ENCODE measurements at regions not wholly inside any gene's neighbourhood (a gene's known extent, or its start where the extent isn't known, plus 50 kb on each side); places are given as distances from the start of the nearest gene placed in this dataset.

DNA sequence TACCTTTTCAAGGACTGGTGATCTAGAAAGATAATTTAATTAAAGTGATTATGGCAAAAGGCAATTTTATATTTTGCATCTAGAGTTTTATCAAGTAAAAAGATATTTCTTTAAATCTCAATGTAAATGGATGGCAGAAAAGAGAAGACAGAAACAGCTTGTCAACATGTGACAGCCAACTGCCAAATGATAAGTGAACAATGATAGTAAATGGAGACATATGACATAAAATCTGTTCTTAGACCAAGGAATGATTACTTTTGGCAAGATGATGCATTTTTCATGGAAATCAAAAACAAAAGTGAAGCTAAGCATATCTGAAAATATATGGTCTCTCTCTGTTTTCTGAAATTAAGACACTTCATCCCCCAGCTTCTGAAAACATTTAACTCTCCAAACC lies 1730.7 kb upstream of the FLRT2 start:
- DNase-seq = no peak

DNA sequence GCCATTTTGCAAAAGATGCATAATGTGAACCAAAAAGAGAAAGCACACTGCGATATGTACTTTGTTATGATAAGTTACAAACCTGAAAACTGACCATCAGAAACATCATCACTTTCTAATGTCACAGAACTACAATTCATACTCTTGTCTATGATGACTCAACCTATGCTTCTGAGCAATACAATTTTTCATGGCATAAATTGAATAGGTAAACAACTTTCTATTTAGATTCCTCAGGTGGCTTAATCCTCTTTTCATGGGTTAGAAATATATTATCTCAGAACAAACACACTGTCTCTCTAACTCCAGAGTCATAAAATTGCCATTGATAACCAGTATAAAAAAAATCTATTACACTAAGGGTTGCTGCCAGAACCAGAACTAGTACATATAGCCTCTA lies 1715.0 kb upstream of the FLRT2 start:
- no peak for DNase-seq
- intact Hi-C loops (cut with DNase I) = no loop called here

More for the DNA sequence above, 1730.7 kb upstream of the FLRT2 start:
- intact Hi-C loops (cut with DNase I) = no loop called here

- no peak for DNase-seq
- intact Hi-C loops (cut with DNase I) = no loop called here
These were observed 1713.2 kb upstream of the FLRT2 start for GRCh38 chr14:83816761-83817160.

DNA sequence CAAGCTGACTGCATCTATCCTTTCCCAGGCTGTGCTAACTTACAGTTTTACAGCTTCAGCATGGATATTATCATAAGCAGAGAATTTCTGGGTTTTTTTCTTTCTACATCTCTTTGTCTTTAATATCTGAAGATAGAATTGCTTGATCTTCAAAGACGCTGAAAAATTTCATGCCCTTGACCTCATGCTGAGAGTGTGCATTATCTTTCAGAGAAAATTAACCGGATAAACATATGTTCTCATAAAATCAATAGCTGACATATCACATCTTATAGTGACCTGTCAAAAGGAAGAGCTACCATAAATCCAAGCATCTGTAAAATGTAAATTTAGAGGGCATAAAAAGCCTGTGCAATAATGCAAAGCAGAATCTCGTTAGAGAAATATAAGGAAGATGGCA lies 1704.1 kb upstream of the FLRT2 start:
- intact Hi-C loops (cut with DNase I) = no loop called here
- no peak for DNase-seq

- no peak for DNase-seq
- intact Hi-C loops (cut with DNase I) = no loop called here
These were observed 1703.1 kb upstream of the FLRT2 start for GRCh38 chr14:83826838-83827237.

GRCh38 chr14:83827383-83827782 lies 1702.6 kb upstream of the FLRT2 start:
- intact Hi-C loops (cut with DNase I) = no loop called here
- no peak for DNase-seq

GRCh38 chr14:83828406-83828805 lies 1701.5 kb upstream of the FLRT2 start:
- no peak for DNase-seq
- intact Hi-C loops (cut with DNase I) = no loop called here

- intact Hi-C loops (cut with DNase I) = no loop called here
- no peak for DNase-seq
These were observed 1699.6 kb upstream of the FLRT2 start for GRCh38 chr14:83830316-83830715.

DNA sequence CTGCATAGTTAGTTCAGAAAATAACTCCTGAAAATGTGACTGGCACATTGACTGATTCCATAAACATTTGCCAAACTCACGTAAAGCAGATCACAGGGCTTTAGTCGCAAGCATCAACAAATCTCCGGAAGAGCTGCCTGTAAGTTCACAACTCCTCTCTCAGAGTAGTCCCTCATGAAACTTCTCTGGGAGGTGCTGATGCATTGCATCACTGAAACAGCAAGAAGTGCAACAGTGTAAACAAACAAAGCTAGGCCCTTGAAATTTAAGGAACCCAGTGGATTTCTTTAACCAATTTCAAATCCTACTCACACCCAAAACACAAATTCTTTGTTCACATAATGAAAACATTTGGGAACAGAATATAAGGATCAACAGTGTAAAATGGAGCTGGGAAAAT lies 1691.7 kb upstream of the FLRT2 start:
- intact Hi-C loops (cut with DNase I) = no loop called here
- no peak for DNase-seq

GRCh38 chr14:83842547-83842946 lies 1687.4 kb upstream of the FLRT2 start:
- DNase-seq = no peak
- intact Hi-C loops (cut with DNase I) = no loop called here

GRCh38 chr14:83847102-83847501 lies 1682.8 kb upstream of the FLRT2 start:
- intact Hi-C loops (cut with DNase I) = no loop called here
- DNase-seq = no peak

GRCh38 chr14:83850092-83850491 lies 1679.9 kb upstream of the FLRT2 start:
- no peak for DNase-seq
- intact Hi-C loops (cut with DNase I) = no loop called here

DNA sequence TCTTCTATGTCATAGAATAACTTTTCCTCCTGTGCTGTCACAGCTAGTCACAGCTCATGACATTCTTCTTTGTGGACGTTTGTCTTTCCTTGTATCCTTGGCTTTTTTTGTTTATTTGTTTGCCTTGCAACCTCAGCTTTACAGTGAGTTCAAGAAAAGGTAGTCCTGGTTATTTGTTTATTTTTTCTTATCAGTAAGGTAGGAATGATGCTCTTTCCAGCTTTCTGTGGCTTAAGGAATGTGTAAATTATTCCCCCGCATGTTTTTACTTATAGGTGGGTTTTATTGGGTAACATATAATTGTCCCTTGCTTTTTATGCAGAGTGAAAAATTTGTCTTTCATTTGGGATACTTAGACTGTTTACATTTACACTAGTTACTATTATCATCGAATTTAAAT lies 1673.6 kb upstream of the FLRT2 start:
- intact Hi-C loops (cut with DNase I) = no loop called here
- no peak for DNase-seq

- no peak for DNase-seq
- intact Hi-C loops (cut with DNase I) = no loop called here
These were observed 1669.3 kb upstream of the FLRT2 start for GRCh38 chr14:83860631-83861155.

GRCh38 chr14:83863042-83863774 lies 1666.7 kb upstream of the FLRT2 start:
- DNase-seq = no peak

DNA sequence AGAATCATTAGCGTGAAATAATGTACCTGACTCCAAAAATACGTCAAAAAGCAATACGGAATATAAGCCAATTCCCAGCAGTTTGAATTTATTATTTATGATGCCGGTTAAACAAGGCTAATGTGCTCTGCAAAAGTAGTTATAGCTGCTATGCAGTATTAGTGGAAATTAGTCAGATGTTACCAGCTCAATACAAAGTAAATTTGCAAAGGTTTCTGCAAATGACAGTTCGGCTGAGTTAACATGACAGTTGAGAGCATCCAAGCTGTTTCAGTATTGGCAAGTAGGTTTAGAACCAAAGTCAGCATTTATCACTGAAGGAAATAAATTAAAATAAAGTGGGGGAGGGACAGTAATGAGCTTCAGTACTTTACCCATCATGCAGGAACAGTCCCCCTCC lies 1665.8 kb upstream of the FLRT2 start:
- intact Hi-C loops (cut with DNase I) = no loop called here

More at GRCh38 chr14:83863042-83863774, 1666.7 kb upstream of the FLRT2 start:
- intact Hi-C loops (cut with DNase I) = no loop called here

GRCh38 chr14:83867566-83868225 lies 1662.2 kb upstream of the FLRT2 start:
- intact Hi-C loops (cut with DNase I) = no loop called here
- peak in 2 of 10 donors; percentile 9 to 65 for DNase-seq

More for the DNA sequence above, 1665.8 kb upstream of the FLRT2 start:
- no peak for DNase-seq

GRCh38 chr14:83870546-83871270 lies 1659.2 kb upstream of the FLRT2 start:
- intact Hi-C loops (cut with DNase I) = no loop called here
- no peak for DNase-seq

DNA sequence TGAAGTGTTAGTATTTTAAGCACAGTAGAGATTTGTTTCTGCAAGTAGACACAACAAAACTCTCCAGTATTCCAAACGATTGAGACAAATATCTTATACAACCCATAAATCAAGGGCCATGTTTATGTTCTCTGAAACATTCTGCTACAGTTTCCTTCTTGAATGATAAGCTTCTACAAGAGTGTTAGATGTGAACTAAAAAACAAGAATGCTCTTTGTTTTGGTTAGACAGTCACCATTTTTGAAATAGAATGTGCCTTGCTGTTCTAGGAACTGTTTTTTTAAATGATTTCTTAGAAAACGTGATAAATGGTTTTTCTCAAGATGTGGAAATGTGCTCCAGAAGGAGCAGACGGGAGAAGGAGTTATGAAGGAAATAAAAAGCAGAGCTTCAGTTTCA lies 1656.3 kb upstream of the FLRT2 start:
- intact Hi-C loops (cut with DNase I) = no loop called here
- no peak for DNase-seq

DNA sequence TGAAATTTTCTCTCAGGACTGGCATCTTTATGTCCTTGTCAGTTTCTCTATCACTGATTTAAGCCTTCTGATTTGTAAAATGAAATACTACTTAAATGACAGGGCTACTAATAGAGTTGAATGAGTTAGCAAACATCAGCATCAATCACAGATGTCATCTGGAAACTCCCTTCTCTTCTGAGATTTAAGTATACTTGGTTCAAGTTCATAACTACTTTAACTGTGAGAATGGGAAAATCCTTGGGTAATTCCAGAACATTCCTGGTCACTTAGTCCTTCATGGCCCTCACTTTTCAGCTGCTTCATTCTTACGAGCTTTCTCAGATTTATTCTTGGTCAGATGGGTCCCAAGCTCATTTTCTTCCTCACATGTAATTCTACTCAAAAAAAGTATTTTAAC lies 1655.3 kb upstream of the FLRT2 start:
- intact Hi-C loops (cut with DNase I) = no loop called here
- no peak for DNase-seq

- DNase-seq = no peak
- intact Hi-C loops (cut with DNase I) = no loop called here
These were observed 1646.2 kb upstream of the FLRT2 start for GRCh38 chr14:83883732-83884131.

All from posterior cingulate gyrus (tissue), 11 donors.